ENCODE measurements at regions not wholly inside any gene's neighbourhood (a gene's known extent, or its start where the extent isn't known, plus 50 kb on each side); places are given as distances from the start of the nearest gene placed in this dataset.

DNA sequence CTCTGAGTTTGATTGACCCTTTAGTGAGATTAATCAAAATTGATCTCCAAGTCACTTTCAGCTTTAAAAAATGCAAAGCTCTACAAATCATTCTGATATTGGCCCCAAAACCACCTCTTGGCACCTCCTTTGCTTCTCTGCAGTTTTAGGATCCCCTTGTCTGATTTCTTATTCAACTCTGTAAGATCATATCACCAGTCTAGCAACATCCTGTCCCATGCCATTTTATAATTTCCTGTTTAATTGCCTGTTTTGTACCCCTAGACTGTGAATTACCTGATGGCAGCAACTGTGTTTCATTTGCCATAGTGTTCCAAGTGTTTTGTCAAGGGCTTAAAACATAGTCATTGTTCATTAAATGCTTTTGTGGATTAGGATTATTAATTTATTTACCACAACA lies 406.3 kb upstream of the TRIB2 start:
- FAIRE-seq (no peak), DNase-seq (ENCODE audit: insufficient read length) (no peak)
- TF ChIP-seq POLR2AphosphoS5 (IDR thresholded peaks at IDR 0.05; ENCODE audit: low read depth, low read length) (no peak), POLR2A (IDR thresholded peaks at IDR 0.05; ENCODE audit: low read depth, low read length) (no peak), TAF1 (IDR thresholded peaks at IDR 0.05; ENCODE audit: borderline replicate concordance, low read depth, low read length) (no peak)

DNA sequence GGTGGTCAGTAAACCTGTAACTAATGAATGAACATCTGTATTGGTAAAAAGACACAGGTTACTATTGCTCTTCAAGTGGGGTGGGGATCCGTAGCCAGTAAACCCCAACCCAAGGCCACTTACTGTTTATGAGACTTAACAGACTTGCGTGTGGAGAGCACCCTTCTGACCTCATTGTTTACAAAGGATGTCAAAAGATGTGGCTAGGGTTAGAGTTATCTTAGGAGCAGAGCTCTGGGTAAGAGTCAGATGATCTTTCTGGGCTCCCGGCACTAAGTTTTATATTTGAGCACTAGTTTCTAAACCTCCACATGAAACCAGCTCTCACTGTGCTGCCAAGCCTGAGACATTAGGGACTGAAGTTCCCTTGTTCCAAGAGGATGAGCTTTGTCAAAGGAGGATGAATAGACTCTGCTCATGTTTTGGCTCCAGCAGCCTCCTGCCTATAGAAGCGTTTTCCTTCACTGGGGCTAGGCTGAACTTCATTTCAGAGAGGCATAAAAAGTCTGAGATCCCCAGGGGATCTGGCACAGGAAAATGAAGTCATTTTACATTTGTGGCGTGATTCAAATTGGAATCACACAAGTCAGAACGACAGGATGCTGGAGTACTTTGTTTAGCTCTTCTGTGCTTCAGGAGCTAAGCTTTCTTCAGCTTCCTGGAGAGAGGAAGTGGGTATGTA lies 403.1 kb upstream of the TRIB2 start:
- no peak for DNase-seq (ENCODE audit: insufficient read length)
- no peak for TF ChIP-seq TAF1 (IDR thresholded peaks at IDR 0.05; ENCODE audit: borderline replicate concordance, low read depth, low read length)
- no peak for TF ChIP-seq POLR2A (IDR thresholded peaks at IDR 0.05; ENCODE audit: low read depth, low read length)
- no peak for FAIRE-seq

DNA sequence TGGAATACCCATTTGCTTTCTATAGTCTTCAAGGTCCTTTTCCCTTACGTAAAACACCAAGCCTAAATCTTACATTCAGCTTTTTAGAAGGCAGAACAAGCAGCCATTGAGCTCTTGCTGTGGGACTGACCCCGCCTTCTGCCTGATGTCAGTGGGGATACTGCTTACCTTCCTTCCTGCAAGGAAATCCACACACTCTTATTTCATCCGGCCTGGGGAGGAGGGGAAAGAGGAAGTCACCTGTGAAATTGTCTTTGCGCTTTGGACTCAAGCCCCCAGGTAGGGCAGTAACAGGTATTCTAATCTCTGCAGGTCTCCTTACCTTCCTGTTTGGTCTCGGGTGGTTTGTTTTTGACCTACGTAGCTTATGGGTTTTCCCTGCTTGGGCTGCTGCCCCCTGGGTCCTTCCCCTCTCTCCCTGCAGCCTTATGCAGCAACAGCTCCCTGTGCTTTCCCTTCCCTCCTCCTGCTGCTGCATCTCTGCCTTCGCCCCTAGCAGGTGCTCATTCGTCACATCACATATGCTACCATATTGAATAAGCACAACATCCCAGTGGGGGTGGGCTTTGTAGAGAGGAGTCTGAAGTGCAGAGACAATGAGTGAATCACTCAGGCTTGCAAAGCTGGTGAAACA lies 402.5 kb upstream of the TRIB2 start:
- TF ChIP-seq TAF1 (IDR thresholded peaks at IDR 0.05; ENCODE audit: borderline replicate concordance, low read depth, low read length) (no peak), POLR2AphosphoS5 (IDR thresholded peaks at IDR 0.05; ENCODE audit: low read depth, low read length) (no peak), POLR2A (IDR thresholded peaks at IDR 0.05; ENCODE audit: low read depth, low read length) (no peak)
- FAIRE-seq = no peak
- DNase-seq (ENCODE audit: insufficient read length) = no peak

DNA sequence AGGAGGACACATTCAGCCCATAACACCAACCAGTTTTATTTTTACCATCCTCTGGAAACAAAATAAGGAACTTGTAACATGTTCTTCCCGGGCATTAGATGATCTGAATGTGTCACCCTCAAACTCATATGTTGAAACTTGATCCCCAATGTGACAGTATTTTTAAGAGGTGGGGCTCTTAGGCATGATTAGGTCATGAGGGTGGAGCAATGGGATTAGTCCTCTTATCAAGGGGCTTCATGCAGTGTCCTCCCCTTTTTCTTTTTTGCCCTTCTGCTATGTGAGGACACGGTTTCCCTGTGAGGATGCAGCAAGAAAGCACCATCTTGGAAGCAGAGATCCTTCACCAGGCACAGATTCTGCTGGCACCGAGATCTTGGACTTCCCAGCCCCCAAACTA lies 401.5 kb upstream of the TRIB2 start:
- no peak for FAIRE-seq

DNA sequence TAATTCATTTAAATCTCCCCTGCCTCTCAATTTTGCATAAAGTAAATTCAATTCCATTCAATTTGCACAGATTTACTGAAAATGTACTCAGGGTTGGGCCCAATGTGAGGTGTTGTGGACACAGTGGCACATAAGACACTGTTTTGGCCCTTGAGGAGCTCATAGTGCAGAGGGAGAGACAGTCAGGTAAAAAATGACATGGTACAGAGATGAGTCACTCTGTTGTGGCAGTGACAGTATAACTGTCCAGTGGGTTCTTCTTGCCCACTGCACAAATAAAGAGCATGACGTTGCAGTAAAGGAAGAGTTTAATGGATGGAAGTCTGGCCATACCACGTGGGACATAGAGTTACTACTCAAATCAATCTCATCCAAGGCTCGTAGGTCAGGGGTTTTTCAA lies 400.3 kb upstream of the TRIB2 start:
- TF ChIP-seq POLR2A (IDR thresholded peaks at IDR 0.05; ENCODE audit: low read depth, low read length) (no peak), POLR2AphosphoS5 (IDR thresholded peaks at IDR 0.05; ENCODE audit: low read depth, low read length) (no peak), TAF1 (IDR thresholded peaks at IDR 0.05; ENCODE audit: borderline replicate concordance, low read depth, low read length) (no peak)
- FAIRE-seq (no peak), DNase-seq (ENCODE audit: insufficient read length) (no peak)

More for the DNA sequence above, 401.5 kb upstream of the TRIB2 start:
- DNase-seq (ENCODE audit: insufficient read length) = no peak
- TF ChIP-seq POLR2A (IDR thresholded peaks at IDR 0.05; ENCODE audit: low read depth, low read length) = no peak
- no peak for TF ChIP-seq TAF1 (IDR thresholded peaks at IDR 0.05; ENCODE audit: borderline replicate concordance, low read depth, low read length)
- no peak for TF ChIP-seq POLR2AphosphoS5 (IDR thresholded peaks at IDR 0.05; ENCODE audit: low read depth, low read length)

DNA sequence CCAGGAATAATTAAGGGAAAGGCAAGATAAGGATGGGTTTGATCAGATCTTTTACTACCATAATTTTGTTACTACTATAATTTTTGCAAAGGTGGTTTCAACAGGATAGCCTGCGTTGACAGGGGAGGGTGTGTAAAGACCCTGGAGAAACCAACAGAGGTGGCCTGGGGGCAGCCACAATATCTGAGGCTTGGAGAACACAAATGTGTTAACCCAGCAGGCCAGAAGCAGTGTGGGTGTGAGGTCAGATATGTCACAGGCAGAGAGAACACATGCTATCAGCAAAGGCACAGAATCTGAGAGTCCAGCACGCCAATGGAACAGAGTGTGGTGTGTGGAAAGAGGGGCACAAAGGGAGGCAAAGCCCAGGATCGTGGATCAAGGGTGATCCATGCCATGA lies 399.4 kb upstream of the TRIB2 start:
- DNase-seq (ENCODE audit: insufficient read length) (no peak), FAIRE-seq (no peak)
- TF ChIP-seq POLR2A (IDR thresholded peaks at IDR 0.05; ENCODE audit: low read depth, low read length) = no peak
- TF ChIP-seq POLR2AphosphoS5 (IDR thresholded peaks at IDR 0.05; ENCODE audit: low read depth, low read length) = no peak
- no peak for TF ChIP-seq TAF1 (IDR thresholded peaks at IDR 0.05; ENCODE audit: borderline replicate concordance, low read depth, low read length)

DNA sequence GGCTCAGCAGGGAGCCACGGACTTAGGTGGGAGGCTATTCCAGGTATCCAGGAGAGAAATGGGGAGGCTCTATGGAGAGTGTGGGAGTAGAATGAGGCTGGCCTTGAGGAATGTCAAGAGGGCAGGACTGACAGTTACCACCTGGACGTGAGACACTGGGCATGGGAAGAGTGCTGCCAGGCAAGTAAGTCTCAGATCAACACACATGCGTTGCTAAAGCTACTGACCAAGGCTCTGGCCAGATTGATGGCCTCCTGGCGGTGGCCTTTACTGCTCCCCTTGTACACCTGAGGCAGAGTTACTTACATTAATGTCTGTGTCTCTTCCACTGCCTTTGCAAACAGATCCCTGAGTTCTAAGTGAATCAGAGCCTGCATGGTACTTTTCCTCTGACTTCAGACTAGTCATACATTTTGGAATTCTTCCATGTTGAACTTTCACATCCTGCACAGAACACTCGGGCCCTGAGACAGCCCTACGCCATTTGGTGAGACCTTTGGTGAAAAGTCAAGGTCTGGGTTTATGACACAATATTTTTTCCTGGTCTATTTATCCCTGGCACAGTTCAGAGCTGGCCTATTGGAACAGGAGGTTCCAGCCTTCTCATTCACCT lies 398.8 kb upstream of the TRIB2 start:
- no peak for FAIRE-seq
- no peak for DNase-seq (ENCODE audit: insufficient read length)
- no peak for TF ChIP-seq POLR2A (IDR thresholded peaks at IDR 0.05; ENCODE audit: low read depth, low read length)
- no peak for TF ChIP-seq POLR2AphosphoS5 (IDR thresholded peaks at IDR 0.05; ENCODE audit: low read depth, low read length)
- TF ChIP-seq TAF1 (IDR thresholded peaks at IDR 0.05; ENCODE audit: borderline replicate concordance, low read depth, low read length) = no peak

DNA sequence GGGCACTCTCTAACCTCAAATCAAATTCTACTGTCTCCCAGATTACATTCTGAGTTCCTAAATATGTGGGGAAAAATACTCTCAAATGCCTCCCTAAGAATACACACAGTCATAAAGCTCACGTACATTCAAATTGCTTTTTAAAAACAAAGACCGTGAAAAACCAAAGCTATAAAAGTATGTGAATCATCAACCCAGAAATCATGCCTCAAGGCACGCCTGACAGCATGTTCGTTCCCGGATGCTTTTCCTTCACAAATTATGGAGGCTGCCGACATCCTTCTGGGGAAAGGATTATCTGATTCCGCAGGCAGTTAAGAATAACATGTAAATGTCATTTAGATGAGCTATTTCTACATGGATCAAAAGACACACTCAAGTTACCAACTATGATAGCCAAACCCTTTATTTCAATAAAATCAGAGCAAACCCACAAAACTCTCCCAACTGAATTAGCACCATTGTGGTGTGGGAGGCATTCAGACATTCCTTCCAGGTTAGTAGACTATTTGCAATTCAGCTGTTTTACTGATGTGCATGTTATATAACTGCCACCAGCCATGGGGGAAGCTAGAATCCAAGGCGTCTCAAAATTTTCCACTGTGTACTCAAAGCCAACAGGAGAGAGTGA lies 398.2 kb upstream of the TRIB2 start:
- TF ChIP-seq POLR2A (IDR thresholded peaks at IDR 0.05; ENCODE audit: low read depth, low read length) (no peak), POLR2AphosphoS5 (IDR thresholded peaks at IDR 0.05; ENCODE audit: low read depth, low read length) (no peak), TAF1 (IDR thresholded peaks at IDR 0.05; ENCODE audit: borderline replicate concordance, low read depth, low read length) (no peak)
- no peak for FAIRE-seq
- no peak for DNase-seq (ENCODE audit: insufficient read length)

DNA sequence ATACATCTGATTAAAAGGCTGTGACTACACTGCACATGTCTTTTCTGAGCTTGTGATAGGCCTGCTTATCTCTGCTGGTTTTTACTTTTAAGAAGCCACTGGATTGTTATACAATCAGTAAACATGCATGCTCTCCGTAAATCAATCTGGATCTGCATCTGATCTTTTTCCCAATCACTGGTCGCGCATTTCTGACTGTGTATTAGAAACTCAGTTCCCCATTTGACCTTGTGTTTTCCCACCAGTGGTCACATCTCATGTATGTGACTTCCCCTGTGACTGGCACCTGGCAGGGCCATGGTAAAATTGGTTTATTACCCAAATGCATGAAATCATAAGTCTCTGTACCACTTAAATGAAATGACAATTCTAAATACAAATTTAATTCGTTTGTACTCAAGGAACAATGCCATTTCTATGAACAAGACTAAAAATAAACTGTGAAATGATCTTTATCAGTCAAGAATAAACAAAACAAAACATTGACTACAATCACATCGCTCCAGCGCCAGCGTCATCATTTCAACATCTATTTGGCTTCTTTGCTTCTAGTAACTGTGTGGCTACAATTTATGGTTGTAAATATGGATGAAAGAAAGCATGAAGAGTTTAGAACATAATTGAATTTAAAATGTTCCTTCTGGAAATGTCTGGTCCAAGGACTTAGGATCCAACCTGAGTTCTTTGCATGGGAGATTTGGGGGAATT lies 396.6 kb upstream of the TRIB2 start:
- no peak for FAIRE-seq
- TF ChIP-seq POLR2AphosphoS5 (IDR thresholded peaks at IDR 0.05; ENCODE audit: low read depth, low read length) (no peak), TAF1 (IDR thresholded peaks at IDR 0.05; ENCODE audit: borderline replicate concordance, low read depth, low read length) (no peak), POLR2A (IDR thresholded peaks at IDR 0.05; ENCODE audit: low read depth, low read length) (no peak)

DNA sequence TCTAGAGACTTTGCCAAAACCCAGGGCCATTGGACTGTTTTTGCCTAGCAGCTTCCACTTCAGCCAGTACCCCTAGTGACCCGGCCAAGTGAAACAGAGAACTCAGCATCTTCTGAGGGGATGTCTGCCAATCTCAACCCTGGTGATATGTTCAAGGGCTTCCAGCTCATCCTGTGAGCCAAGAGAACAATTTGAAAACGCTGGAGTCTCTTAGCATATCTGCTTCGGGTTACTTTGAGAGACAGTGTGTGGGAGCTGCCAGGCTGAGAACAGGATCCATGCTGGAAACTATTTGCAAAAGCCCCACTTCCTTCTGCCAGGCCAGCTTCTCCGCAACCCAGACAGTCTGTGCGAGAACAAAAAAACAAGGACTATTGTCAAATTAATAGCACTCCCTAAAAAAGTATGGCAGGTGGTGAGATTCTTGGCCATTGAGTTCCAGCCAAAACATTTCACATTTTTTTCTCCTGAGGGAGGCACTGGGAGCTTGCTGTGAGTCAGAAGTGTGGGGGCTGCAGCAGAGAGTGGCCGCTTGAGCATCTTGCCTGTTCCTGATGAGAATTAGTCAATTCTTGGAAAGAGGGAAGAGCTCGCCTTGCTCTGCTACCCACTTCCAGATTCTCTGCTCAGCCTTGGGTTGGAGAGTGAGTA lies 395.6 kb upstream of the TRIB2 start:
- DNase-seq (ENCODE audit: insufficient read length) (no peak), FAIRE-seq (no peak)
- TF ChIP-seq POLR2A (IDR thresholded peaks at IDR 0.05; ENCODE audit: low read depth, low read length) (no peak), POLR2AphosphoS5 (IDR thresholded peaks at IDR 0.05; ENCODE audit: low read depth, low read length) (no peak), TAF1 (IDR thresholded peaks at IDR 0.05; ENCODE audit: borderline replicate concordance, low read depth, low read length) (no peak)

More for the DNA sequence above, 396.6 kb upstream of the TRIB2 start:
- DNase-seq (ENCODE audit: insufficient read length) = no peak

DNA sequence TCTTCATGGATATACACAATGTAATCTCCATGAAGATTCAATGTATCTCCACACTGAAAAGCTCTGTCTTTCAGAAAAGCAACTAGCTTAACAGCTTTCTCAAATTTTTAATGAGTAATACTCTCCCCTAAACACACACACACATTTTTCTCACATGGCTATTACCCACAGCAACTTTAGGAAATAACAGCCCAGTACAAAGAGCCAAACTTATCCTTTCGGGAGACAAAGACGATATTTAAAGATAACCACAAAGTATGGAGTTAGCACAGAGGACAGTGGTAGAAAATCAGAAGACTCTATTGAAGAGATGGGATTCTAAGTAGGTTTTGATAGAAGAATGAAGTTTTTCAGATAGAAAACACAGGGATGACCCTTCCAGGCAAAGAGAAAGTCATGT lies 394.9 kb upstream of the TRIB2 start:
- no peak for DNase-seq (ENCODE audit: insufficient read length)
- no peak for TF ChIP-seq POLR2A (IDR thresholded peaks at IDR 0.05; ENCODE audit: low read depth, low read length)
- no peak for TF ChIP-seq TAF1 (IDR thresholded peaks at IDR 0.05; ENCODE audit: borderline replicate concordance, low read depth, low read length)
- TF ChIP-seq POLR2AphosphoS5 (IDR thresholded peaks at IDR 0.05; ENCODE audit: low read depth, low read length) = no peak
- no peak for FAIRE-seq
